ENCODE measurements at regions not wholly inside any gene's neighbourhood (a gene's known extent, or its start where the extent isn't known, plus 50 kb on each side); places are given as distances from the start of the nearest gene placed in this dataset.

DNA sequence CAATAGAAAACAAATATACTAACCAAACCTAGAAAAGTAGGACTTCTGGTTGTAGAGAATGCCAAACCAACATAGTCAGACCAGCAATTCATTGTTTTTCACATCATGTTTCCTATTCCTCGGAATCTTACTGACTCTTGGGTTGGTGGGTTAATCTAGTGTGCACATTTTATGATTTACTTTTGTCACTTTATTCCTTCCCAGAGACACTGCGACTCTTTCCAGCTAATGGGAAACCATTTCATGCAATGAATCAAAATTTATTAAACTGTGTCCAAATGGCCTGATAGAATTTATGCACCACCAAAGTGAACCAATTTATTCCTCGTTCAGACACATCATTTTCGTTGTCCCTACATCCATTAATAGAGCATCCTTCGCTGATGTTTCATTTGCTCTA, 464.9 kb downstream of the RPS29 start:
- no peak overlapping the region for H3K4me3 ChIP-seq (ENCODE audit: low read length)
- DNase-seq (ENCODE audit: low read depth), result no peak
- no peak for TF ChIP-seq CTCF (conservative IDR thresholded peaks at IDR 0.05; ENCODE audit: low read length)

- no peak for DNase-seq (ENCODE audit: low read depth)
- no peak for TF ChIP-seq CTCF (conservative IDR thresholded peaks at IDR 0.05; ENCODE audit: low read length)
- H3K4me3 ChIP-seq (ENCODE audit: low read length), result no peak overlapping the region
These were observed 471.9 kb downstream of the RPS29 start for GRCh38 chr14:49114161-49114893.

GRCh38 chr14:49106741-49107667, 479.2 kb downstream of the RPS29 start:
- no peak overlapping the region for H3K4me3 ChIP-seq (ENCODE audit: low read length)
- TF ChIP-seq CTCF (conservative IDR thresholded peaks at IDR 0.05; ENCODE audit: low read length), result no peak
- no peak for DNase-seq (ENCODE audit: low read depth)

- no peak for DNase-seq (ENCODE audit: low read depth)
- TF ChIP-seq CTCF (conservative IDR thresholded peaks at IDR 0.05; ENCODE audit: low read length), result no peak
- no peak overlapping the region for H3K4me3 ChIP-seq (ENCODE audit: low read length)
These were observed 480.2 kb downstream of the RPS29 start for GRCh38 chr14:49105956-49106355.

DNA sequence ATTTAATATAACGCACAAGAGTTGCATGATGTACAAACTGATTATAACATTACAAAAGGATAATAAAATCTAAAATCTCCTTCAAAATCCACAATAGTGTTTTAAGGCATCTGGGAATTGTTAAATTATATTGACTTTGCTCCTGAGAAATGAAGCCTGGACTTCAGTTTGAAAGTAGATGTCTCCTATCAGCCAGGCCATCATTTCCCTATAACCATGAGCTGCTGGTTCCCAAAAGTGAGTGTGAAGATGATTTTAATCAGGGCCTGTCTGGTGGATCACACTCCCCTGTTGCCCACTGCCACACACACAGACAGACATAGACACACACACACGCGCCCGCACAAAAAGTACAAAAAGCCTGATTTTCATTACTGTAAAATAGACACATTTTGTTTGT, 480.7 kb downstream of the RPS29 start:
- TF ChIP-seq CTCF (conservative IDR thresholded peaks at IDR 0.05; ENCODE audit: low read length), result no peak
- no peak for DNase-seq (ENCODE audit: low read depth)
- H3K4me3 ChIP-seq (ENCODE audit: low read length), result no peak overlapping the region

DNA sequence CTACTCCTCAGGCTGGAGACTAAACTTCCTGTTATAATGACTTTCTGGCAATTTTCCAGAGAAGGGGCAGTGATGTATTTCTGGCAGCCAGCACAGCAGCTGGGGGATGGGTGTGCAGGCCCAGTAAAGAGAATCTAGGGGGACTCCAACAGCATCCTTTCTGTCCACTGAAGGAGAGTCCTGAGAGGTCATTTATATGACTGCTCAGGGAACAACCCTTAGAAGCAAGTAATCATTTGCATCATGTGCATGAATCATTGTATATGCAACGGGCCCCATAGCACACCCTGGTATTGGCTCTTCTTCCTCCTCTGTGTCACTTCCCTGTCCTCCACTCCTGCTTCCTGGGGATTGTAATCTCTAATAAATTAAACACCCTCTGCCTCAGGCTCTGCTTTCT, 493.8 kb downstream of the RPS29 start:
- no peak overlapping the region for H3K4me3 ChIP-seq (ENCODE audit: low read length)
- TF ChIP-seq CTCF (conservative IDR thresholded peaks at IDR 0.05; ENCODE audit: low read length), result no peak
- DNase-seq (ENCODE audit: low read depth), result no peak

Measured in AG10803 (cell line).